Kidney epithelial cell (primary cell): ENCODE measurements at regions not wholly inside any gene's neighbourhood (a gene's known extent, or its start where the extent isn't known, plus 50 kb on each side); places are given as distances from the start of the nearest gene placed in this dataset.

Experiments used
- DNase-seq: peaks from one replicate; pipeline ENCODE4 v3.0.0-alpha.2; 2010; ENCODE audit warnings: low read depth
- H3K27me3 ChIP-seq: 2 replicates; pipeline ENCODE4 v1.6.0; 2011; ENCODE audit warnings: low read length; ENCODE audit not compliant: control insufficient read depth, insufficient read depth
- H3K36me3 ChIP-seq: 2 replicates; pipeline ENCODE4 v1.5.1; 2011; ENCODE audit warnings: low read length; ENCODE audit not compliant: control insufficient read depth, insufficient read depth
- H3K4me3 ChIP-seq: 2 replicates; pipeline ENCODE4 v1.5.1; 2011; ENCODE audit warnings: low read depth, mild to moderate bottlenecking, control low read depth, low read length
- CTCF ChIP-seq: IDR thresholded peaks from 2 replicates; pipeline ENCODE4 v1.5.1; 2011; ENCODE audit warnings: mild to moderate bottlenecking, moderate library complexity, low read length, control low read depth, inconsistent platforms; ENCODE audit not compliant: insufficient read depth, poor library complexity, severe bottlenecking

GRCh38 chr4:128663325-128663724 lies 146.2 kb upstream of the JADE1 start:
- H3K36me3 ChIP-seq, result no peaks in the 10 kb centered on the region

GRCh38 chr4:128661479-128661878 lies 148.0 kb upstream of the JADE1 start:
- TF ChIP-seq CTCF, result no peak
- H3K36me3 ChIP-seq, result no peaks in the 10 kb centered on the region
- H3K4me3 ChIP-seq, result no peak overlapping the region
- no peak for DNase-seq
- H3K27me3 ChIP-seq, result no peaks in the 10 kb centered on the region

More at GRCh38 chr4:128663325-128663724, 146.2 kb upstream of the JADE1 start:
- Histone ChIP-seq H3K27me3 (no peaks in the 10 kb centered on the region), H3K4me3 (no peak overlapping the region)
- no peak for DNase-seq
- TF ChIP-seq CTCF, result no peak

- Histone ChIP-seq H3K36me3 (no peaks in the 10 kb centered on the region), H3K27me3 (no peaks in the 10 kb centered on the region), H3K4me3 (no peak overlapping the region)
- no peak for DNase-seq
- no peak for TF ChIP-seq CTCF
Measured at GRCh38 chr4:128660361-128661215, 148.9 kb upstream of the JADE1 start.

- DNase-seq, result no peak
- Histone ChIP-seq H3K36me3 (no peaks in the 10 kb centered on the region), H3K27me3 (no peaks in the 10 kb centered on the region), H3K4me3 (no peak overlapping the region)
- no peak for TF ChIP-seq CTCF
Measured at GRCh38 chr4:128658214-128658631, 151.3 kb upstream of the JADE1 start.

GRCh38 chr4:128657638-128658037 lies 151.9 kb upstream of the JADE1 start:
- H3K36me3 ChIP-seq, result no peaks in the 10 kb centered on the region
- no peak for DNase-seq
- H3K4me3 ChIP-seq, result no peak overlapping the region
- TF ChIP-seq CTCF, result no peak
- H3K27me3 ChIP-seq, result no peaks in the 10 kb centered on the region

GRCh38 chr4:128654465-128654864 lies 155.0 kb upstream of the JADE1 start:
- H3K4me3 ChIP-seq, result no peak overlapping the region
- no peaks in the 10 kb centered on the region for H3K36me3 ChIP-seq
- no peaks in the 10 kb centered on the region for H3K27me3 ChIP-seq
- no peak for DNase-seq
- no peak for TF ChIP-seq CTCF
